B cell (primary cell): ENCODE measurements at regions not wholly inside any gene's neighbourhood (a gene's known extent, or its start where the extent isn't known, plus 50 kb on each side); places are given as distances from the start of the nearest gene placed in this dataset.

Experiments used
- EZH2 ChIP-seq: IDR thresholded peaks from 2 replicates; pipeline ENCODE4 v1.6.1; 2012; ENCODE audit warnings: borderline replicate concordance, low read depth, mild to moderate bottlenecking, moderate library complexity, low read length; ENCODE audit not compliant: insufficient read depth, poor library complexity, severe bottlenecking
- TF ChIP-seq, protein P1 (sequence below): fragments of 200-600 bp; IDR thresholded peaks from one replicate; pipeline ENCODE4 v1.8.0; 2022; ENCODE audit warnings: antibody characterized with exemption, mild to moderate bottlenecking

DNA sequence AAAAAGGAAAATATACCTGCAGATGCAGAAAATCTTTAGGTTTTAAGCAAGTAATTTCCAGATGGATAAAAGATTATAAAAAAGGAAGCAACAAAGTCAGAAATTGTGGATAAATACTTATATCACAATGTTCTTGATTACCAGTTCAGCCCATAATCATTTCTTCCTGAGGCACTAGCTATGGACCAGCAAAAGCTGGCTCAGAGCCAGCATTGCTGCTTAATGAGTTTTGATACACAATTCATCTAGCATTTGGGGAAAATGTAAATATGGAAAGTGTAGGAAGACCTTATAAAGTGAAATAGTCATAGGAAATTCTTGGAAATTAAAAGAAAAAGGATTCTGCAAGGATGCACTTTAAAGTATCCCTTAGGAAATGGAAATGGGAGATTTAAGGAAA is 168.3 kb upstream of the GBE1 start:
- TF ChIP-seq, protein P1, sequence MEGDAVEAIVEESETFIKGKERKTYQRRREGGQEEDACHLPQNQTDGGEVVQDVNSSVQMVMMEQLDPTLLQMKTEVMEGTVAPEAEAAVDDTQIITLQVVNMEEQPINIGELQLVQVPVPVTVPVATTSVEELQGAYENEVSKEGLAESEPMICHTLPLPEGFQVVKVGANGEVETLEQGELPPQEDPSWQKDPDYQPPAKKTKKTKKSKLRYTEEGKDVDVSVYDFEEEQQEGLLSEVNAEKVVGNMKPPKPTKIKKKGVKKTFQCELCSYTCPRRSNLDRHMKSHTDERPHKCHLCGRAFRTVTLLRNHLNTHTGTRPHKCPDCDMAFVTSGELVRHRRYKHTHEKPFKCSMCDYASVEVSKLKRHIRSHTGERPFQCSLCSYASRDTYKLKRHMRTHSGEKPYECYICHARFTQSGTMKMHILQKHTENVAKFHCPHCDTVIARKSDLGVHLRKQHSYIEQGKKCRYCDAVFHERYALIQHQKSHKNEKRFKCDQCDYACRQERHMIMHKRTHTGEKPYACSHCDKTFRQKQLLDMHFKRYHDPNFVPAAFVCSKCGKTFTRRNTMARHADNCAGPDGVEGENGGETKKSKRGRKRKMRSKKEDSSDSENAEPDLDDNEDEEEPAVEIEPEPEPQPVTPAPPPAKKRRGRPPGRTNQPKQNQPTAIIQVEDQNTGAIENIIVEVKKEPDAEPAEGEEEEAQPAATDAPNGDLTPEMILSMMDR: no peak
- no peak for TF ChIP-seq EZH2
